MCF 10A (cell line): ENCODE measurements at regions not wholly inside any gene's neighbourhood (a gene's known extent, or its start where the extent isn't known, plus 50 kb on each side); places are given as distances from the start of the nearest gene placed in this dataset.
"Not testable (repeated sequence)": the region's sequence is repeated elsewhere in the genome, so short reads cannot be mapped to it uniquely, and the experiment has no call there.

Source experiments
- BruUV-seq: library from RNA; stranded (reverse); fragments of 400-500 nt; replicated peaks from 2 replicates; lab custom pipeline; 2021; lab: Mats Ljungman, UMichigan
- CTCF ChIA-PET: fragments of 300-600 bp; sonication (Branson Sonifier 250); formaldehyde crosslinking; extraction: SDS; loops from one replicate; lab custom pipeline; 2021; ENCODE audit warnings: antibody characterized with exemption, inconsistent platforms; lab: Yijun Ruan, JAX
- POLR2A ChIA-PET: fragments of 300-600, 350-650 bp; sonication (Branson Sonifier 250); formaldehyde crosslinking; extraction: SDS; loops from one replicate; lab custom pipeline; 2020; ENCODE audit warnings: antibody characterized with exemption, inconsistent platforms; lab: Yijun Ruan, JAX
- DNase-seq: peaks from one replicate; pipeline ENCODE4 v3.0.0-alpha.2; 2018; ENCODE audit not compliant: unreplicated experiment
- H3K27ac Mint-ChIP-seq: one replicate; pipeline ENCODE4 v1.8.0; 2022; ENCODE audit warnings: mild to moderate bottlenecking, low read depth, mixed read lengths; ENCODE audit not compliant: unreplicated experiment
- H3K27me3 Mint-ChIP-seq: one replicate; pipeline ENCODE4 v1.8.0; 2022; ENCODE audit warnings: mixed read lengths; ENCODE audit not compliant: insufficient read depth, unreplicated experiment
- H3K36me3 Mint-ChIP-seq: one replicate; pipeline ENCODE4 v1.8.0; 2022; ENCODE audit warnings: mild to moderate bottlenecking, moderate library complexity, mixed read lengths; ENCODE audit not compliant: insufficient read depth, unreplicated experiment
- H3K4me1 Mint-ChIP-seq: one replicate; pipeline ENCODE4 v1.8.0; 2022; ENCODE audit warnings: mixed read lengths; ENCODE audit not compliant: insufficient read depth, unreplicated experiment
- H3K4me3 Mint-ChIP-seq: one replicate; pipeline ENCODE4 v1.8.0; 2022; ENCODE audit warnings: mild to moderate bottlenecking, moderate library complexity, mixed read lengths; ENCODE audit not compliant: unreplicated experiment
- H3K9me3 Mint-ChIP-seq: one replicate; pipeline ENCODE4 v1.8.0; 2022; ENCODE audit warnings: mixed read lengths; ENCODE audit not compliant: unreplicated experiment
- CTCF ChIP-seq: fragments of 200-600 bp; IDR thresholded peaks from one replicate; pipeline ENCODE4 v1.8.0; 2022; ENCODE audit warnings: antibody characterized with exemption, mild to moderate bottlenecking; ENCODE audit not compliant: unreplicated experiment
- intact Hi-C: fragments of 100-400 bp; cut with micrococcal nuclease; formaldehyde crosslinking; loops from 2 replicates; pipeline ENCODE4 v1.14.1; 2022

GRCh38 chr12:37565112-37565511, 751.5 kb upstream of the ALG10B start:
- POLR2A ChIA-PET = interaction anchor here (0.6 kb wide), 1 partner anchor 69 kb away, joined by 3 read pairs; no protein-coding TSS in a partner anchor
- intact Hi-C loops = no loop called here
- CTCF ChIA-PET = no interaction called here
- Mint-ChIP-seq H3K27ac (no peak overlapping the region), H3K27me3 (no peaks in the 10 kb centered on the region), H3K4me3 (no peak overlapping the region), H3K36me3 (no peaks in the 10 kb centered on the region), H3K4me1 (no peaks in the 10 kb centered on the region), H3K9me3 (peaks cover 9% of the 10 kb centered on the region)
- TF ChIP-seq CTCF = no peak
- no TSS peak for BruUV-seq
- peak; percentile 3 for DNase-seq

DNA sequence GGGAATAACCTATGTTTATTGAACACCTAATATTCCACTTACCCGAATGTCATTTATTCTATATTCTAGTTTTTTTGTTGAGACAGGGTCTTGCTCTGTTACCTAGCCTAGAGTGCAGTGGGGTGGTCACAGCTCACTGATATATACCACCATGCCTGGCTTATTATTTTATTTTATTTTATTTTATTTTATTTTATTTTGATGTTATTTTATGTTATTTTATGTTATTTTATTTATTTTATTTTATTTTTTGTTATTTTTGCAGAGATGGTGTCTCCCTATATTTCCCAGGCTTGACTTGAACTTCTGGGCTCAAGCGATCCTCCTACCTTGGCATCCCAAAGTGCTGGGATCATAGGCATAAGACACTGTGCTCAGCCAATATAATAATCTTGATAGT, 746.0 kb upstream of the ALG10B start:
- DNase-seq, H3K9me3 Mint-ChIP-seq, H3K27me3 Mint-ChIP-seq, H3K4me3 Mint-ChIP-seq, H3K27ac Mint-ChIP-seq, H3K4me1 Mint-ChIP-seq, BruUV-seq, POLR2A ChIA-PET, H3K36me3 Mint-ChIP-seq, CTCF ChIA-PET: not testable (repeated sequence)
- intact Hi-C loops = loop anchor here (10.0 kb wide), 1 partner anchor 54 kb away; no protein-coding TSS in a partner anchor
